Umbilical cord (tissue), 1 donor: ENCODE measurements at regions not wholly inside any gene's neighbourhood (a gene's known extent, or its start where the extent isn't known, plus 50 kb on each side); places are given as distances from the start of the nearest gene placed in this dataset.
"Not testable (repeated sequence)": the region's sequence is repeated elsewhere in the genome, so short reads cannot be mapped to it uniquely, and the experiment has no call there.

Experiments used
- DNase-seq: peaks from one replicate; pipeline ENCODE4 v3.0.0-alpha.2; 2015; ENCODE audit warnings: low spot score

DNA sequence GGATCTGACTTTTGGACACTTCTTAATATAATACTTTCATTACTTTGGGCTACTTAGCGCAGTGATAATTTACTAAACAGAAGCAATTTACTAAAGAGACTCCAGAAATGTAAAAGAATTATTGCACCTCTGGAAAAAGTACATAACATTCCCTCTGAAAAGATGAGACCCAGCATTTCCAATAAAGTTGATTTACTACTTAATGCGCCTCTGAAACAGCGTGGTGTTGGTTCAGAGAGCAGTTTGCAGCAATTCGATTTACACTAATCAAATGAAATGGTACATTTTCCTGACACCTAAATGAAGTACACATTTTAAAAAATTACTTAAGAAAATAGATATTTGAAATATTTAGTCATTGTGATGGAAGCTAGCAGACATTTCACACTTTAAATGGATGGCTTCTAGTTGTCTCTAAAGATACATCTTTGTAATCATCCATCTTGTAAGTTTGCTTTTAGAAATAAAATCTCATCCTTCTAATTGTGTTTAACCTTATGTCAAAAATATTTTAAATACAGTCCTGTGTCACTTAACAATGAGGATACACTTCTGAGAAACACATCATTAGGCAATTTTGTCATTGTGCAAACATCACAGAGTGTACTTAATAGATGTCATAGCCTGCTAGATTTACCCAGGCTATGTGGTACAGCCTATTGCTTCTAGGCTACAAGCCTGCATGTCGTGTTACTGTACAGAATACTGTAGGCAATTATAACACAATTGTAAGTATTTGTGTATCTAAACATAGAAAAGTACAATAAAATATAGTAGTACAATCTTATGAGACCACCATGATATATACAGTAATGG is 284.6 kb upstream of the UBE2E3 start:
- peak; percentile 19 for DNase-seq

DNA sequence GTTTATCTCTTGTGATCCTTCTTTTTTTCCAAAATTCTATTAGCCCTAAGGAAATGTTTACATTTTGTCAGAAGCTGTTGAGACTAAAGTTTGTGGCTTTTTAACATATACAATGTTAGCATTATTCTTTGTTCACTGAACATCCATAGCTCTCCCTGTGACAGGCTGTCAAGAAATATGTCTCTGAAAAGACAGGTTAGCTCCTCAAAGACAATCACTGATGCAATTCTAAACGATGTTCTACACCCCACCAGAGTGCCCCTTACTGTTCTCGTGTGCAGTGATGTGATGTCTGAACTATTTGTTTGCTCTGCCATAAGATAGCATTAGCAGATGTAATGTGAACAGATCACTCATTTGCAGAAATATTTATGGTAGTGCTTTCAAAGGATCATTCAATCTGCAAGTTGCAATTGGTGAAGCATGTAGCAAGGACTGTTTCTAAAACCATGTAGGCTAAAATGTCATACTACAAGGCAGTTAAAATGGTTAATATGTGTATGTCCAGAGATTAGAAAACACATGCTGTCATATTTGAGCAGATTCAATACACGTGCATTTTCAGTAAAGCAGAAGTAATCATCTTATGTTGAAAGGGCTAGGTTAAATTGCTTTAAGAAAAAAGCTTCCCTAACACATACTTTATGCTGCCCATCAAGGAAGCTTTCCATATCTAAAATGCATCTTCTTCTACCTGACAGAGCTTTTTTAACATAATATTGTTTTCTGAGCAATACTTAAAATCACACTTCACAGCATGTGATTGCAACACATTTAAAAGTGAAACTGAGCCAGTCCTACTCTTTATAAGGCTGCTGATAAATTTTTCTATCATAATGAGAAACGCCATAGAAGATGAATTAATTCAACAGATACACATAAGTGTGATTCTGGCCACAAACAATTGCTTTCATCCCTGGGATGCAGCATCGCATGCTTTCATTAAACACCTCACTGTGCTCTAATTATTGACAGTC is 285.7 kb upstream of the UBE2E3 start:
- DNase-seq: no peak

DNA sequence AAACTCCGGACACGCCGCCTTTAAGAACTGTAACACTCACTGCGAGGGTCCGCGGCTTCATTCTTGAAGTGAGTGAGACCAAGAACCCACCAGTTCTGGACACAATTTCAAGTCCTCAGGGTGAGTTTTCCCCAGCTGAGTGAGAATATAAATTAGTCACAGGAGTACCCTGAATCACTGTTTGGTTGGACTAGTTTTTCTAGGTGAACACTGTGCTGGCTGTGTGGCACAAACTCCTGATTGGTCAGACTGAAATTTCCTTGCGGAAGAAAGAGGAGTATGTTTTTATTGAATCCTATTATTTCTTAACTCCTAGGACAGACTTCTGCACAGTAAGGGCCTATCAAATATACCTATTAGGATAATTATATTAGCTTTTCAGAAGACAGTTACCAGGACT is 288.1 kb upstream of the UBE2E3 start:
- DNase-seq: no peak

DNA sequence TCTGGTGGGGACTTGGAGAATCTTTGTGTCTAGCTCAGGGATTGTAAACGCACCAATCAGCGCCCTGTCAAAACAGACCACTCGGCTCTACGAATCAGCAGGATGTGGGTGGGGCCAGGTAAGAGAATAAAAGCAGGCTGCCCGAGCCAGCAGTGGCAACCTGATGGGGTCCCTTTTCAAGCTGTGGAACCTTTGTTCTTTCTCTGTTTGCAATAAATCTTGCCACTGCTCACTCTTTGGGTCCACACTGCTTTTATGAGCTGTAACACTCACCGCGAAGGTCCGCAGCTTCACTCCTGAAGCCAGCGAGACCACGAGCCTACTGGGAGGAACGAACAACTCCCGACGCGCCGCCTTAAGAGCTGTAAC is 288.6 kb upstream of the UBE2E3 start:
- DNase-seq: not testable (repeated sequence)

DNA sequence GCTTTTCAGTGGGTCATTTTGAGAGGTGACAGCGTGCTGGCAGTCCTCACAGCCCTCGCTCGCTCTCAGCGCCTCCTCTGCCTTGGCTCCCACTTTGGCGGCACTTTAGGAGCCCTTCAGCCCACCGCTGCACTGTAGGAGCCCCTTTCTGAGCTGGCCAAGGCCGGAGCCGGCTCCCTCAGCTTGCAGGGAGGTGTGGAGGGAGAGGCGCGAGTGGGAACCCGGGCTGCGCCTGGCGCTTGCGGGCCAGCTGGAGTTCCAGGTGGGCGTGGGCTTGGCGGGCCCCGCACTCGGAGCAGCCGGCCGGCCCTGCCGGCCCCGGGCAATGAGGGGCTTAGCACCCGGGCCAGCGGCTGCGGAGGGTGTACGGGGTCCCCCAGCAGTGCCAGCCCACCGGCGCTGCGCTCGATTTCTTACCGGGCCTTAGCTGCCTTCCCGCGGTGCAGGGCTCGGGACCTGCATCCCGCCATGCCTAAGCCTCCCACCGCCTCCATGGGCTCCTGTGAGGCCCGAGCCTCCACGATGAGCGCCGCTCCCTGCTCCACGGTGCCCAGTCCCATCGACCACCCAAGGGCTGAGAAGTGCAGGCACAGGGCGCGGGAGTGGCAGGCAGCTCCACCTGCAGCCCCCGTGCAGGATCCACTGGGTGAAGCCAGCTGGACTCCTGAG is 289.1 kb upstream of the UBE2E3 start:
- not testable (repeated sequence) for DNase-seq

DNA sequence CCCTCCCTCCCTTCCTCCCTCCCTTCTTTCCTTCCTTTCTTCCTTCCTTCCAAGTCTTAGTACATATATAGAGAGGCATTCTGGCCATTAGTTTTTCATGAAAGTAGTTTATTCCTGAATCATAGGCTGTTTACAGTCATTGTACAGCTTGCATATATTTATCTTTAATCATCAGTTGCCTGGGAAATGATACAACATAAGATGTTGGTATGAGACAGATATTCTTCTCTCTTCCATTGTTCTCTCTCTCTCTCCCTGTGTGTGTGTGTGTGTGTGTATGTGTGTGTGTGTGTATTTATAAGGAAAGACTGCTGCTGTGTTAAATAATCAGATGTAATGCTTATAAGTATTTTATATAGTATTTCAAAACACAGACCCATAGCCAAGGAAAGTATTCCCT is 289.8 kb upstream of the UBE2E3 start:
- DNase-seq: no peak

DNA sequence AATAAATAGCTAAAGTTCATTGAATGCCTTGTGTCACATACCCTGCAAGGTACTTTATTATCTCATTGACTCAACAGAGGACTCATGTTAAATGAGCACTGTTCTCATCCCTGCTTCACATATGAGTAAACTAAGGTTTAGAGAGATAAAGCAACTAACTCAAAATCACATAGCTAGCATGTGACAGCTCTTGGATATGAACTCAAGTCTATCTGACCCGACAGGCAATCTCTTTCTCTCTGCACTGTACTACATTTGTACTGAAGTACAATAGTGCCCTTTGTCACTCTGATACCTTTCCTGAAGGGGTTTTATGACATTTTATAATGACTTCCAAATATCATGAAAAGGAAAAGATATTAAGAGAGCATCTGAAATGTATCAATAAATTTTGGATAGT is 297.5 kb upstream of the UBE2E3 start:
- DNase-seq: no peak

DNA sequence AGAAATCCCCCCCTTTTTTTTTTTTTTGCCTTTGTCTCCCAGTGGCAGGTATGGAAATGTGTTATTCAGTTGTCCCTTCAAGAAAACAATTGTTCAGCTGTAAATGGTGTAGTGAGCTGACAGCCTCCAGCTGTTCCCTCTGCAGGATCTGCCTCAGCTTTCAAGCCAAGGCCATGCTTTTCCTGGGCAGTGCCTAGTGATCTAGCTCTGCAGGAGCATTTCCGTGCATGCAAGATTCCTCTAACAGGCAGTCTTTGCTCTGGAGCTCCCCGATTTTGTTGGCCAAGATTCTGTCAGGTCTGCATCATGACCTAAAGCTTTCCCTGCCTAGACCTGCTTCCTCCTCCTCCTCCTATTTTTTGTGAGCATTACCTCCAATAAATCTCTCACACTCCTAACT is 300.7 kb upstream of the UBE2E3 start:
- peak; percentile 50 for DNase-seq

DNA sequence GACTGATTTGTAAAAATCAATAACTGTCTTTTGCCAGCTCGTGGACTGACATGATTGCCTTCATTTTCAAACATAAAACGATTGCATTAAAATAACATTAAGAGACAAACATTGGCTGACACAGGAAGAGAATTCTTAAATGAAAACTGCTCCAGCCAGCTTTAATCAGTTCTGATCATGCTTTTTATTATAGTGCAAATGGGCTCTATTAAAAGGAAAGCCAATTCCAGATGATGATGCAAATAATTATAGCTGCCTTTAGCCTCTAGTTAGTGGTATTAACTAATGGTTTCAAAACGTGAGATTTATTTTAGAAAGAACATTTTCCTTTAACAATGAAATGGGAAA is 301.8 kb upstream of the UBE2E3 start:
- DNase-seq: no peak

DNA sequence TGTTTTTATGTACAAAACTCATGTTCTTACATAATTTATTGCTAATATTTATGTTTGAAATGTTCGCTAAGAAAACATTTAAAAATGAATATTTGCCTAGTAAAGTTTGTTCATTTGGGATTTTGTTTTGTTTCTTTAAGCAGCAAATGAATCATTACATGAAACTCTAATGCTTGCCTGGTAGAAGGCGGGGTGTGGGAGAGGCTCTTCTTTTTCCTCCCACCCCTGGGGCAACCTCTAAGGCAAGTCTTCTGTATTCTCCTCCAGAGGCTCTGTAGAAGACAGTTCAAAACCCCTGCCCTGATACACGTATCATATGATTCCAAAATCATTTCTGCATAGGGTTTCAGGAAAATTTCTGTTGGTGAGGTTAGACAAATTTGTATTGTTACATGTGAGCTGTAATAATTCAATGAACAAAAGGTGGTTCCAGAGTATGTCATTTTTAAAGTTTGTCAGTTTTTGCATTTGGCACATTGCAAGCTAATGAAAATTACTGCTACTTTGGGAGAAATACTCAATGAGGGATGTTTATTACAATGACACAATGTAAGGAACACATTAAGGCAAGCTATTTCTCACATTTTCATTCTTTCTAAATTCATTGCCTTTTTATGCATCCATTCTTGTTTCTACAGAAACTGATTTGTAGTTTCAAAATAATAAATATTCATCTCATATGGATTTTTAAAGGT is 302.3 kb upstream of the UBE2E3 start:
- no peak for DNase-seq

DNA sequence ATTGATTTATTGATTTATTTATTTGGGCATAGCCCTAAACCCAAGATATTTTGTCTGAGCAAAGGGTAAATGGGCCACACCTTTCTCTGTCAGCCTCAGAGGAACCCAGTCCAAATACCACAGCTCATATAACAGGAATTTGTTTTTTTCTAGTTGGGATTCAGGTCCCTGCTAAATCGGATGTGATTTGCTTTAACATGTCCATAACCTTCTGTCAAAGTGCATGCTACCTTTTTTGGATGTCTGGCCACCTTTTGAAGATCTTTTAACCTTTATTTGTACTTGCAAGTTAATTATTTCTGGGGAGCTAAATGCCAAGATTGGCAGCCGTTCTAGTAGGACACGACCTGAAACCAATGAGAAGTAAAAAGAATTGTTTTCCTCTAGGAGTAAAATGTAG is 303.2 kb upstream of the UBE2E3 start:
- no peak for DNase-seq

DNA sequence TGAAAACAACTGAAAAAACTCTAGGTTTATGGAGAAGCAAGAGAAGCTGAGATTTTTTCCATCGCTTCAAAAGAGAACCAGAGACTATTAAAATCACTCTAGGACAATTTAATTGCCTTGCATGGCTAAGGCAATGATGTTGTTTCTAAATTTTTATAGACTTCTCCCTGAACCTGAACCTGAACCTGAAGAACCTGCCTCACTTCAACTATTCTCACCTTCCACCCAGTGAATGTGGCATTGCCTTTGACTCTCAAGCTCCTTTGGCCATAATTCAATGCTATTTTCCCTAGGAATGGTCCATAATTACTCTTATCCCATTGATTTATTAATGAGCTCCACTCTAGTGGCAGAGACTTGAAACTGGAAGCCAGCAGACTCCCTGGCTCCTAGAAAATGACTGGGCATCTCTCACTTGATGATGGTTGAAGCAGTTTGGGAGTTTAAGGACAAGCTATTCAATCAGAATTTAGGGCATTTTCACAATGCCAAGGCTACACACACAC is 303.8 kb upstream of the UBE2E3 start:
- no peak for DNase-seq

DNA sequence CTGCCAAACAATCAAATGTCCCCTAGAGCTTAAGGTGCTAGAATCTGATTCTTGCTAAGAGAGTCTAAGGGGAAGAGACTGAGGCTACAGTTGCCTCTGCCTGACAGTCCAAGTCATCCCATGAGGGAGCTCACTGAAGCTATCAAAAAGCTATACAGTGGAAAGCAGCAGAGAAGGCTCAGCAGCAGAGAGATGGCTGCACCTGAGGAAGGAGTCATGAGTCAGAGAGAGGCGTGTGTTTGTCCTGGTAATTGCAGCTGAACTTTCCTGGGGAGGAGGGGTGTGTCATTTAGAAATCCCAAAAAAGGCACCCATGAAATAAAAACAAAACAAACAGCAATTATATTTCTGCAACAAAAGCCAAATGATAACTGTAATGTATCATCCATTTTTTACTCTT is 305.2 kb upstream of the UBE2E3 start:
- DNase-seq: no peak

DNA sequence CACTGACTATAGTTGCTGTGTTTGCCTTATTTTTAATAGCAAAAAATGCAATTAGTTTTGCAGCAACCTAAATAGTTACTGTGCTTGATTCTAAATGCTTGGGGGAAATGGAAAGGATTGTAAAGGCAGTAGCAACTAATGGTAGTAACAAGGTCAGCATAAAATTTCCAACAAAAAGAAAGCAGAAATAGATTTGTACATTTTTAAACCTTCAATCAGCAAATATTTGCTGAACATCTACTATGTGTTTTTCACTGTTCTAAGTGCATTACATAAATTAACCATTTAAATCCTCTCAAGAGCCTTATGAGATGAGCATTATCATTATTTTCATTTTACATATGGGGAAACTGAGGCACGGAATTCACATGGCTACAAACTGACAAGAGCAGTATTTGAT is 308.0 kb upstream of the UBE2E3 start:
- DNase-seq: no peak

DNA sequence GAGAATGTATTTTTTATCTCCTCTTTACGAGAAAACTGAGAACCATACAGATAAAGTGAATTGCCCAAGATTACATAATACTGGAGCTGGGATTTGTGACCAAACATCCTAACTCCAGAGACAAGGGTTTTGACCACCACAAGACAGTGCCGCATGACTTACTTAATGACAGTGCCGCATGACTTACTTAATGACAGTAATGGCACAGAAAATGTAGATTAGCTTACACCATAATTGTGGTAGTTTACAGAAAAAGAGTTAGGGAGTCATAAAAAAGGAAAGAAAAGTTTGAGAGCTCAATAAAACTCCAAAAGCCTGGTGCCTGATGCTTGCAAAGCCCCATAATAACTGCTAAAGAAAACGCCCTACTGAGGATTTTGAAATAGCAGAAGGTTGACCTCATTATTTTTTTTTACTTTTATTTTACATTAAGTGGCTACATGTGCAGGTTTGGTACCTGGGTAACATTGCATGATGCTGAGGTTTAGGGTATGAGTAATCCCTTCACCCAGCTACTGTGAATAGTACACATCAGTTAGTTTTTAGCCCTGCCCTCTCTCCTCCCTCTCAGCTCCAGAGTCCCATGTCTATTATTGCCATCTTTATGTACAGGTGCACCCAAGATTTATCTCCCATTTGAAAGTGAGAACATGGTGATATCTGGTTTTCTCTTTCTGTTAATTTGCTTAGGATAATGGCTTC is 310.0 kb upstream of the UBE2E3 start:
- DNase-seq: peak; percentile 83

DNA sequence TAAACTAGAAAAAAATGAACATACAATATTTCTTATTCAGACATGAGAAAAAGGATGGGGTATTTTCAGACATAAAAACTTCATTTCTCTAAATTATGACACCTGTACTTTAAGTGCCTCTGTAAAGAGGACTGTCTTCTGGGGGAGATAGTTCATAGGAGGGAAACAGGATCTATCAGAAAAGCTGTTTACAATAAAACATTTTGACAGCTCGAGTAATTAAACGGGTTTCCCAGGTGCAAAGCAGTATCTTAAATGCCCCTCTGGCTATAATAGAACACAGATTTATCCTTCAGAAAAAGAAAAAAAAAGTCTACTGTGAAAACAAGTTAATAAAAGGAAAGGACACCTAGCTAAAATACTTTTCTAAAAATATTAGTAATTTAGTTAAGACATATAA is 311.4 kb upstream of the UBE2E3 start:
- DNase-seq: no peak

DNA sequence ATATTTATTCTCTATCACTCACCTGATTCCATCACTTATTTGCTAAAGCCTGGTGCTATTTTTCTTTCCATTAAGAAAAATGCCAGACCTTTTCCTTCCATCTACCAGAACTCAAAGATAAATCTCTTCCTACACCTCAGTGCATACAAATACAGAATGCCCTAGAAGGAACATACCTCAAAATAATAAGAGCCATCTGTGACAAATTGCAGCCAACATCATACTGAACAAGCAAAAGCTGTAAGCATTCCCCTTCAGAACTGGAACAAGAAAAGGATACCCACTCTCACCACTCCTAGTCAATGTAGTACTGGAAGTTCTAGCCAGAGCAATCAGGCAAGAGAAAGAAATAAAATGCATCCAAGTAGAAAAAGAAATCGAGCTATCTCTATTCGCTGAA is 315.9 kb upstream of the UBE2E3 start:
- no peak for DNase-seq

DNA sequence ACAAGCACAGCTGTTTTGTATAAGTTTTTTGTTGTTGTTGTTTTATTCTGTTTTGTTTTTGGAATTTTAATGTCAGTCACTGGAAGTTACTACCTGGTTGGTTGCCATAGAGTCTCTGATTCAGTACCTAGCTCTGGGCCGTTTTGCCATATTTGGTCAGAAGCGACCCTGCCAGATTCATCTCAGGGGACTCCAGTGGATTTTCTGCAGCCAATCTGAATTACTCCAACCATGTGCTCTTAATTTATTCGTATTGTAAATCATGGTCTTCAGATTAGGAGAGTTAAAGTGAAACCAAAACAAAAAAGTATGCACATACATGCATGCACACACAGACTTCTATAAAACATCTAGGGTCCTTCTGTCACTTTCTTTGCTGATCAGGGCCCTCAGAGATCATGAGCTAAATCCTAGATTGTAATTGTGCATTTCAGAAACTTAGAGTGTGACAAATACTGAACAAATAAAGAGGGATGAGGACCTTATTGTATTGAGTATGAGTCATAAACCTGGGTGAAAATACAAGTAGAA is 317.4 kb upstream of the UBE2E3 start:
- DNase-seq: no peak

DNA sequence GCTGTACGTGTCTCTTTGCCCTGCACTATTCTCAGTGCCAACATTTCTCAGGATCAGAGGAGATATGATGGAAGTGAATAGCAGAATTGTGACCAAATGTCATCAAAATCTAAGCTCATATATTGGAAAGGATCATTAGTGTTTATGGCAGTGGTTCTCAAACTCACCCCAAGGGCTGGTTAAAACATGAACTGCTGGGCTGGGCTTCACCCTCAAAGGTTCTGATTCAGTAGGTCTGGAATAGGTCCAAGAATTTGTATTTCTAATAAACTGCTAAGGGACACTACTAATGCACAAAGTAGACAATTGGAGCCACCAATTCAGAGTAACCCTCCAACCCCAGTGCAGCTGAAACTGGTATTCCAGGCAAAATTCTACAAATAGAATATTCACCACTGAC is 317.9 kb upstream of the UBE2E3 start:
- DNase-seq: no peak

DNA sequence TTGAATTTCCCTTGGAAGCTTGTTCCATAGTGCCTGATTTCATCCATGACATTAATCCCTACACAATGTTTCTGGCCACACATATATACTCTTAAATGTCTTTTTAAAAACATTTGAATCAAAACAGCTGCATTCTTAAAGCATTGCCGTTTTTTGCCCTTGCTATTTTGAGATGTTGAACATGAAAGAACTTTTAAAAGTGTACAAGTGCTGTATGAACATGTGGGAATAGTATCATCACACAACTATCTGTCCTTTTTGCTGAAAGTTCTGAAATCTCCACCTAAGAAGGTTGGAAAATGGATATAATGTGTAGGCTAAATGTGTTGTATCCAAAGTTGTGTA is 318.7 kb upstream of the UBE2E3 start:
- peak; percentile 28 for DNase-seq
